ENCODE measurements at regions not wholly inside any gene's neighbourhood (a gene's known extent, or its start where the extent isn't known, plus 50 kb on each side); places are given as distances from the start of the nearest gene placed in this dataset.

- Histone ChIP-seq H3K9me3 (replicated peaks; ENCODE audit: control insufficient read depth, insufficient read depth, low read depth, low read length) (0 out of 2 replicates have a peak, but pooled peaks cover 2% of the 10 kb centered on the region), H3K4me3 (no peak overlapping the region), H3K79me2 (ENCODE audit: control insufficient read depth, insufficient read depth, low read length) (no peaks in the 10 kb centered on the region), H3K27ac (ENCODE audit: extremely low read depth, low read depth, low read length) (no peak overlapping the region), H2AFZ (ENCODE audit: low read depth, low read length) (no peak overlapping the region), H3K4me2 (ENCODE audit: insufficient read depth, low read length) (no peak overlapping the region), H3K9ac (ENCODE audit: insufficient read depth in 1 of 2, low read depth in 2 of 2, low read length in 2 of 2) (no peak overlapping the region), H3K9me1 (ENCODE audit: control insufficient read depth, insufficient read depth, low read length) (no peaks in the 10 kb centered on the region), H3K27me3 (ENCODE audit: control insufficient read depth in 2 of 2, insufficient read depth in 2 of 2, low read length in 2 of 2) (no peaks in the 10 kb centered on the region), H3K36me3 (ENCODE audit: control insufficient read depth, insufficient read depth, low read length) (no peaks in the 10 kb centered on the region), H3K4me1 (replicated peaks in 1 of 2; ENCODE audit: control insufficient read depth in 2 of 2, insufficient read depth in 2 of 2, low read length in 2 of 2) (no peaks in the 10 kb centered on the region), H4K20me1 (replicated peaks; ENCODE audit: control insufficient read depth, insufficient read depth, low read length) (no peaks in the 10 kb centered on the region)
- POLR2A ChIA-PET: no interaction called here
- intact Hi-C loops (cut with micrococcal nuclease): no loop called here
- DNase-seq (ENCODE audit: extremely low read depth in 1 of 4, low spot score in 3 of 4) (no peak), ATAC-seq (no peak), FAIRE-seq (no peak)
- BruUV-seq (replicated peaks): no TSS peak
- no peak for TF ChIP-seq HDAC6 (IDR thresholded peaks at IDR 0.05; ENCODE audit: low read depth, low read length)
- no peak for TF ChIP-seq SMAD2 (IDR thresholded peaks at IDR 0.05; ENCODE audit: low read depth, low read length)
- 0% methylated on average over 1 of the region's 1 CpG for WGBS (ENCODE audit: insufficient coverage, low coverage, missing lambda C conversion rate)
- CTCF ChIA-PET (ENCODE audit: low intra/inter-chr PET ratio): no interaction called here
- in situ Hi-C loops (cut with MboI): no loop called here
Measured at GRCh38 chr1:71233645-71234044, 152.8 kb upstream of the ZRANB2 start.

DNA sequence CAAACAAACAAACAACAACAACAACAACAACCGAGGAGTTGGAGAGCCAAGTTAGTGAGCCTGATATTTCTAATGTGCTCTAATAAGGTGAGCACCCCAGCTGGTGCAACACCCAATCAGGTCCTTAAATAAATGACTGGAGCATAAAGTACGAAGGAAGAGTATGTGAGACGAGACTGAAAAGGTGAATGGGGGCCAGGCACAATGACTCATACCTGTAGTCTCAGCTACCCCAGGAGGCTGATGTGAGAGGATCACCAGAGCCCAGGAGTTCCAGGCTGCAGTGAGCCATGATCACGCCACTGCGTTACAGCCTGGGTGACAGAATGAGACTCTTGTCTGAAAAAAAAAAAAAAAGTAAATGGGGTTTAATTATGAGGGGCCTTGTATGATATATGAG, 152.0 kb upstream of the ZRANB2 start:
- BruUV-seq (replicated peaks): no TSS peak
- no peak overlapping the region for H3K4me2 ChIP-seq (ENCODE audit: insufficient read depth, low read length)
- ChIA-PET POLR2A (no interaction called here), CTCF (ENCODE audit: low intra/inter-chr PET ratio) (no interaction called here)
- H4K20me1 ChIP-seq (replicated peaks; ENCODE audit: control insufficient read depth, insufficient read depth, low read length): no peaks in the 10 kb centered on the region
- H3K79me2 ChIP-seq (ENCODE audit: control insufficient read depth, insufficient read depth, low read length): no peaks in the 10 kb centered on the region
- no peak overlapping the region for H2AFZ ChIP-seq (ENCODE audit: low read depth, low read length)
- intact Hi-C loops (cut with micrococcal nuclease) (no loop called here), in situ Hi-C loops (cut with MboI) (no loop called here)
- no peak overlapping the region for H3K9ac ChIP-seq (ENCODE audit: insufficient read depth in 1 of 2, low read depth in 2 of 2, low read length in 2 of 2)
- WGBS (ENCODE audit: insufficient coverage, low coverage, missing lambda C conversion rate): 0% methylated on average over 5 of the region's 5 CpGs
- no peak for FAIRE-seq
- no peak overlapping the region for H3K27ac ChIP-seq (ENCODE audit: extremely low read depth, low read depth, low read length)
- ATAC-seq: no peak
- TF ChIP-seq, protein P1, sequence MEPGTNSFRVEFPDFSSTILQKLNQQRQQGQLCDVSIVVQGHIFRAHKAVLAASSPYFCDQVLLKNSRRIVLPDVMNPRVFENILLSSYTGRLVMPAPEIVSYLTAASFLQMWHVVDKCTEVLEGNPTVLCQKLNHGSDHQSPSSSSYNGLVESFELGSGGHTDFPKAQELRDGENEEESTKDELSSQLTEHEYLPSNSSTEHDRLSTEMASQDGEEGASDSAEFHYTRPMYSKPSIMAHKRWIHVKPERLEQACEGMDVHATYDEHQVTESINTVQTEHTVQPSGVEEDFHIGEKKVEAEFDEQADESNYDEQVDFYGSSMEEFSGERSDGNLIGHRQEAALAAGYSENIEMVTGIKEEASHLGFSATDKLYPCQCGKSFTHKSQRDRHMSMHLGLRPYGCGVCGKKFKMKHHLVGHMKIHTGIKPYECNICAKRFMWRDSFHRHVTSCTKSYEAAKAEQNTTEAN (CRISPR knock-in tag; IDR thresholded peaks at IDR 0.05): no peak
- TF ChIP-seq SREBF2 (CRISPR knock-in tag; IDR thresholded peaks at IDR 0.05) (no peak), ZKSCAN3 (CRISPR knock-in tag; IDR thresholded peaks at IDR 0.05) (no peak), ZNF143 (CRISPR knock-in tag; IDR thresholded peaks at IDR 0.05) (no peak)
- TF ChIP-seq, protein P2, sequence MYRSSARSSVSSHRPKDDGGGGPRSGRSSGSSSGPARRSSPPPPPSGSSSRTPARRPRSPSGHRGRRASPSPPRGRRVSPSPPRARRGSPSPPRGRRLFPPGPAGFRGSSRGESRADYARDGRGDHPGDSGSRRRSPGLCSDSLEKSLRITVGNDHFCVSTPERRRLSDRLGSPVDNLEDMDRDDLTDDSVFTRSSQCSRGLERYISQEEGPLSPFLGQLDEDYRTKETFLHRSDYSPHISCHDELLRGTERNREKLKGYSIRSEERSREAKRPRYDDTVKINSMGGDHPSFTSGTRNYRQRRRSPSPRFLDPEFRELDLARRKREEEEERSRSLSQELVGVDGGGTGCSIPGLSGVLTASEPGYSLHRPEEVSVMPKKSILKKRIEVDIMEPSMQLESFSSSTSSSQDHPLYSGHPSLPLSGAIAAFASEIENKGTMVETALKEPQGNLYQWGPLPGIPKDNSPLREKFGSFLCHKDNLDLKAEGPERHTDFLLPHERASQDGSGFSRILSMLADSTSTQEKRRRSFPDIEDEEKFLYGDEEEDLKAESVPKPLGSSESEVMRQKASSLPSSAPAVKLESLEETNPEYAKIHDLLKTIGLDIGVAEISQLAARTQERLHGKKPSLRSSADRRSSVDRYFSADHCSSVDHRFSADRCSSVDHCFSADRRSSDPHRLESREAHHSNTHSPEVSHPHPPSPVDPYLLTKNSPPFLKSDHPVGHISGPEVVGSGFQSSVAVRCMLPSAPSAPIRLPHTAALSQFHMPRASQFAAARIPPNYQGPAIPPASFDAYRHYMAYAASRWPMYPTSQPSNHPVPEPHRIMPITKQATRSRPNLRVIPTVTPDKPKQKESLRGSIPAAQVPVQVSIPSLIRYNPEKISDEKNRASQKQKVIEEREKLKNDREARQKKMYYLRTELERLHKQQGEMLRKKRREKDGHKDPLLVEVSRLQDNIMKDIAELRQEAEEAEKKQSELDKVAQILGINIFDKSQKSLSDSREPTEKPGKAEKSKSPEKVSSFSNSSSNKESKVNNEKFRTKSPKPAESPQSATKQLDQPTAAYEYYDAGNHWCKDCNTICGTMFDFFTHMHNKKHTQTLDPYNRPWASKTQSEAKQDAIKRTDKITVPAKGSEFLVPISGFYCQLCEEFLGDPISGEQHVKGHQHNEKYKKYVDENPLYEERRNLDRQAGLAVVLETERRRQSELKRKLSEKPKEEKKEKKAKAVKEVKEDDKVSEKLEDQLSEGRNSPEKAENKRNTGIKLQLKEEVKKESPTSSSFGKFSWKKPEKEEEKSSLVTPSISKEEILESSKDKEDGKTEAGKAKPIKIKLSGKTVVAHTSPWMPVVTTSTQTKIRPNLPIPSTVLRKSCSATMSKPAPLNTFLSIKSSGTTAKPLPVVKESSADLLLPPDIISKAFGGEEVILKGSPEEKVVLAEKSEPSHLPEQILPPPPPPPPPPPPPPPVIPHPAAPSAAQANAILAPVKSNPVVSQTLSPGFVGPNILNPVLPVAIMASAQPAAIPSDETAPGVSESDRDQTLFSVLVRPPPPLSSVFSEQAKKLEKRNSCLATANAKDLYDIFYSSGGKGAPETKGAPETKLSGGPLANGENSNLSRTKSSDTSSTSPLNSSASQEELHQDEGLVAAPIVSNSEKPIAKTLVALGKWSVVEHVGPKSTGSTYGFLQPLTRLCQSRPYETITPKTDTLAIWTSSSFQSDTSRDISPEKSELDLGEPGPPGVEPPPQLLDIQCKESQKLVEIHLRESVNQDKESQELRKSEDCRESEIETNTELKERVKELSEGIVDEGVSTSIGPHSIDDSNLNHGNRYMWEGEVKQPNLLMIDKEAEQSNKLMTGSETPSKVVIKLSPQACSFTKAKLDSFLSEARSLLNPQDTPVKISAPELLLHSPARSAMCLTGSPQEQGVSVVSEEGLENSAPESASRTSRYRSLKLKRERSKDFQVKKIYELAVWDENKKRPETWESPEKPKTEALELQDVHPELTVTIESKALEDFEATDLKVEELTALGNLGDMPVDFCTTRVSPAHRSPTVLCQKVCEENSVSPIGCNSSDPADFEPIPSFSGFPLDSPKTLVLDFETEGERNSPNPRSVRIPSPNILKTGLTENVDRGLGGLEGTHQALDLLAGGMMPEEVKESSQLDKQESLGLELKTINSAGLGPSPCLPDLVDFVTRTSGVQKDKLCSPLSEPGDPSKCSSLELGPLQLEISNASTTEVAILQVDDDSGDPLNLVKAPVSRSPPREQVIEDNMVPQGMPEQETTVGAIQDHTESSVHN (IDR thresholded peaks at IDR 0.05; ENCODE audit: borderline replicate concordance in 1 of 2, low read depth in 1 of 2): no peak
- no peaks in the 10 kb centered on the region for H3K9me1 ChIP-seq (ENCODE audit: control insufficient read depth, insufficient read depth, low read length)
- no peaks in the 10 kb centered on the region for H3K4me1 ChIP-seq (replicated peaks in 1 of 2; ENCODE audit: control insufficient read depth in 2 of 2, insufficient read depth in 2 of 2, low read length in 2 of 2)
- H3K9me3 ChIP-seq (replicated peaks; ENCODE audit: control insufficient read depth, insufficient read depth, low read depth, low read length): 0 out of 2 replicates have a peak, but pooled peaks cover 2% of the 10 kb centered on the region
- no peaks in the 10 kb centered on the region for H3K27me3 ChIP-seq (ENCODE audit: control insufficient read depth in 2 of 2, insufficient read depth in 2 of 2, low read length in 2 of 2)
- no peak overlapping the region for H3K4me3 ChIP-seq
- no peaks in the 10 kb centered on the region for H3K36me3 ChIP-seq (ENCODE audit: control insufficient read depth, insufficient read depth, low read length)
- no peak for DNase-seq (ENCODE audit: extremely low read depth in 1 of 4, low spot score in 3 of 4)
